Transverse colon (tissue), 4 donors: ENCODE measurements at regions not wholly inside any gene's neighbourhood (a gene's known extent, or its start where the extent isn't known, plus 50 kb on each side); places are given as distances from the start of the nearest gene placed in this dataset.

Source experiments
- POLR2A ChIP-seq: fragments of 450-650 bp; IDR thresholded peaks from one replicate; pipeline ENCODE4 v1.6.1; 2016; ENCODE audit warnings: antibody characterized with exemption, mild to moderate bottlenecking, moderate library complexity
- POLR2AphosphoS5 ChIP-seq, 3 donors: sonication (generic); formaldehyde crosslinking; IDR thresholded peaks; one replicate each; pipeline ENCODE4 v1.6.1; 2016; ENCODE audit warnings: antibody characterized with exemption in 3 of 3
- TF ChIP-seq, protein P1 (sequence below), 5 experiments: fragments of 200-600 bp in 3 of 5; fragments of 450-650 bp in 2 of 5; sonication (generic) in 3 of 5; IDR thresholded peaks; 1 replicate in 2 of 5; 2 replicates in 3 of 5; pipeline ENCODE4 v1.5.1; 2016 to 2017; ENCODE audit warnings: antibody characterized with exemption in 5 of 5, inconsistent platforms in 3 of 5, mild to moderate bottlenecking in 2 of 5, moderate library complexity in 1 of 5

DNA sequence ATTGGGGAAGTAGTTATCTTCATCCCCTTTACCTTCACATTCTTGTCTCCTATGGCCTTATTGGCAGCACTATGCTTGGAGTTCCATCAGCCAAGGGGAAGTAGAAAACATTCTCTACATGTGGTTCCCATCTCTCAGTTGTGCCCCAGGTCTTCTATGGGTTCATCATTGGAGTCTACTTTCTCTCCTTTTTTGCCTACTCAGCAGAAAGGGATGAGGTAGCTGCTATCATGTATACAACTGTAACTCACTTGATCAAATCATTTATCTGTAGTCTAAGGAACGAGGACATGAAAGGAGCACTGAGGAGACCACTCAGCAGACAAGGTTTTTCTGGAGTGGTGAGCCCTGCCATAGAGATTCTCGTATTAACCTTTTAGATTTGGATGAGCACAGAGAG is 119.0 kb upstream of the OR13H1 start:
- TF ChIP-seq POLR2AphosphoS5 (IDR thresholded peaks at IDR 0.05) (no peak), POLR2A (no peak)
- TF ChIP-seq, protein P1, sequence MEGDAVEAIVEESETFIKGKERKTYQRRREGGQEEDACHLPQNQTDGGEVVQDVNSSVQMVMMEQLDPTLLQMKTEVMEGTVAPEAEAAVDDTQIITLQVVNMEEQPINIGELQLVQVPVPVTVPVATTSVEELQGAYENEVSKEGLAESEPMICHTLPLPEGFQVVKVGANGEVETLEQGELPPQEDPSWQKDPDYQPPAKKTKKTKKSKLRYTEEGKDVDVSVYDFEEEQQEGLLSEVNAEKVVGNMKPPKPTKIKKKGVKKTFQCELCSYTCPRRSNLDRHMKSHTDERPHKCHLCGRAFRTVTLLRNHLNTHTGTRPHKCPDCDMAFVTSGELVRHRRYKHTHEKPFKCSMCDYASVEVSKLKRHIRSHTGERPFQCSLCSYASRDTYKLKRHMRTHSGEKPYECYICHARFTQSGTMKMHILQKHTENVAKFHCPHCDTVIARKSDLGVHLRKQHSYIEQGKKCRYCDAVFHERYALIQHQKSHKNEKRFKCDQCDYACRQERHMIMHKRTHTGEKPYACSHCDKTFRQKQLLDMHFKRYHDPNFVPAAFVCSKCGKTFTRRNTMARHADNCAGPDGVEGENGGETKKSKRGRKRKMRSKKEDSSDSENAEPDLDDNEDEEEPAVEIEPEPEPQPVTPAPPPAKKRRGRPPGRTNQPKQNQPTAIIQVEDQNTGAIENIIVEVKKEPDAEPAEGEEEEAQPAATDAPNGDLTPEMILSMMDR (IDR thresholded peaks at IDR 0.05), result no peak
